Ammon's horn (tissue), 1 donor: ENCODE measurements at regions not wholly inside any gene's neighbourhood (a gene's known extent, or its start where the extent isn't known, plus 50 kb on each side); places are given as distances from the start of the nearest gene placed in this dataset.

ENCODE experiments used
- DNase-seq: peaks from one replicate; pipeline ENCODE4 v3.0.0-alpha.2; 2016; ENCODE audit warnings: low spot score

GRCh38 chrX:118167361-118167760 lies 50.8 kb upstream of the KLHL13 start:
- DNase-seq = no peak

GRCh38 chrX:118171356-118171755 lies 54.7 kb upstream of the KLHL13 start:
- no peak for DNase-seq

- DNase-seq = no peak
Measured at GRCh38 chrX:118174516-118175098, 58.0 kb upstream of the KLHL13 start.

GRCh38 chrX:118177708-118178107 lies 61.1 kb upstream of the KLHL13 start:
- DNase-seq = no peak

- DNase-seq = no peak
Measured at GRCh38 chrX:118178450-118178849, 61.8 kb upstream of the KLHL13 start.

GRCh38 chrX:118179161-118179560 lies 62.6 kb upstream of the KLHL13 start:
- DNase-seq = no peak

GRCh38 chrX:118179718-118180117 lies 63.1 kb upstream of the KLHL13 start:
- no peak for DNase-seq

GRCh38 chrX:118181030-118181429 lies 64.4 kb upstream of the KLHL13 start:
- DNase-seq = no peak

- no peak for DNase-seq
Measured at GRCh38 chrX:118182025-118182424, 65.4 kb upstream of the KLHL13 start.

GRCh38 chrX:118182681-118183080 lies 66.1 kb upstream of the KLHL13 start:
- no peak for DNase-seq

GRCh38 chrX:118183606-118184005 lies 67.0 kb upstream of the KLHL13 start:
- DNase-seq = no peak

- no peak for DNase-seq
Measured at GRCh38 chrX:118187100-118187499, 70.5 kb upstream of the KLHL13 start.

GRCh38 chrX:118189000-118189399 lies 72.4 kb upstream of the KLHL13 start:
- DNase-seq = no peak

- DNase-seq = no peak
Measured at GRCh38 chrX:118189628-118190027, 73.0 kb upstream of the KLHL13 start.

GRCh38 chrX:118197730-118198129 lies 81.1 kb upstream of the KLHL13 start:
- no peak for DNase-seq

- no peak for DNase-seq
Measured at GRCh38 chrX:118198577-118198976, 82.0 kb upstream of the KLHL13 start.

GRCh38 chrX:118199997-118200396 lies 83.4 kb upstream of the KLHL13 start:
- no peak for DNase-seq

- no peak for DNase-seq
Measured at GRCh38 chrX:118205421-118206395, 89.1 kb upstream of the KLHL13 start.

GRCh38 chrX:118207831-118208453 lies 91.3 kb upstream of the KLHL13 start:
- DNase-seq = no peak

- DNase-seq = no peak
Measured at GRCh38 chrX:118208481-118208880, 91.9 kb upstream of the KLHL13 start.

GRCh38 chrX:118211891-118212816 lies 95.5 kb upstream of the KLHL13 start:
- no peak for DNase-seq

GRCh38 chrX:118212817-118213183 lies 96.2 kb upstream of the KLHL13 start:
- no peak for DNase-seq
